ENCODE measurements at regions not wholly inside any gene's neighbourhood (a gene's known extent, or its start where the extent isn't known, plus 50 kb on each side); places are given as distances from the start of the nearest gene placed in this dataset.
"Not testable (repeated sequence)": the region's sequence is repeated elsewhere in the genome, so short reads cannot be mapped to it uniquely, and the experiment has no call there.

DNA sequence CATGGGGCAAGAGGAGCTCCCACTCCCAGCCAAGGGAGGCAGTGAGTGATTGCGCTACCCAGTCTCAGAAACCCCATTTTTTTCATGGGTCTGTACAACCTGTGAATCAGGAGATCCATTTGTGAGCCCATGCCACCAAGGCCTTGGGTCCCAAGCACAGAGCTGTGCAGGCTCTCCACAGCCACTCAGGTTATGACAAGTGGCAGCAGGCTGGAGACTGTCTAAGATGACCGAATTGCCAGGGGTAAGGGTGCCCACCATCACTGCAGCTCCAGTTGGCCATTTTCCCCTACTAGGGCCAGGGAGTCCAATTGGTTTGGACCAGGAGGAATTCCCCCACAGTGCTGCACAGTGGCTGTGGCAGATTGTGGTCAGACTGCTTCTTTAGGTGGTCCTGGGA is 407.5 kb upstream of the KLHL4 start:
- DNase-seq: no peak

DNA sequence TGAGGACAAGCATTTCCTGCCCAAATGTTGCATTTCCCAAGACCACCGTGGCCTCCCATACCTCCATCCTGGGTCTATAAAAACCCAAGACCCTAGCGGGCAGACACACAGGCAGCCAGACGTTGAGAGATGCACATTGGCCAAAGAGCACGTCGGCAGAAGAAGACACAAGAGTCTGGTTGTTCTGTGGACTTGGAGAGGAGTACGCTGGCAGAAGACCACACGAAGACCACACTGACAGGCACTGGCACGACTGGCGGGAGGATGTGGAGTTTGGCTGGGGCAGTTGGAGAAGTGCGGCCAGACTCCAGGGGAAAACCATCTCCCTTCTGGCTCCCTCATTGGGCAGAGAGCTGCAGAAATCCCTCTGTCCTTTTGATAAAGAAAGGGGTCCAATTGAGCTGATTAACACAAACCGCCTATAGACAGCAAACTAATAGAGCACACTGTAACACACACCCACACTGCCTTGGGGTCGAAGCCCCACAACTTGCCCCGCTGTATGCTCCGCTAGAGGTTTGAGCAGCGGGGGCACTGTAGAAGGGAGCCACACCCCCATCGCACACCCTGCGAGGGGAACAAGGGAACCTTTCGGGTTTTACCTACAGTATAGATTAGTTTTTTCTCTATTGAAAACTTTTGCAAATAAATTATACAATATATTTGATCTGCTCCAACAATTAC is 376.7 kb upstream of the KLHL4 start:
- DNase-seq: no peak

DNA sequence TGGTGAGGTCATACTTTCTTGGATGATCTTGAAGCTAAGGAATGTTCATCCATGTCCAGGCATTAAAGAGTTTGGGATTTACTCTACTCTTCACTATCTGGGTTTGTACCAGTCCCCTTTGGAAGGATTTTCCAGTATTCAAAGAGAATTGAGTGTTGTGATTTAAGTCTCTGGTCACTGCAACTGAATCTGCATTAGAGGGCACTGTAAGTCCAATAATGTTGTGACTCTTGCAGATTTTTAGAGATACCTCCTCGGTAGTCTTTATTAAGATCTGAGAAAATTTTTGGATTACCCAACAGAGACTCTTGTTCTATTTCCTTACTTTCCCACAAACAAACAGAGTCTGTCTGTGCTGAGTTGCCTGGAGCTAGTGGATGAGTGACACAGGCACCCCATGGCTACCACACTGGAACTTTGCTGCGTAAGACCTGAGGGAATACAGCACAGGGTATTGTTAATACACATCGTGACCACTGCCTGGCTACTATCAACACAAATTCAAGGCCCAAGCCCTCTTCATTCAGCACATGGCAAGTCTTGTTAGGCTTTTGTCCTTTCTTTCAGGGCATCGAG is 357.1 kb upstream of the KLHL4 start:
- DNase-seq: no peak

DNA sequence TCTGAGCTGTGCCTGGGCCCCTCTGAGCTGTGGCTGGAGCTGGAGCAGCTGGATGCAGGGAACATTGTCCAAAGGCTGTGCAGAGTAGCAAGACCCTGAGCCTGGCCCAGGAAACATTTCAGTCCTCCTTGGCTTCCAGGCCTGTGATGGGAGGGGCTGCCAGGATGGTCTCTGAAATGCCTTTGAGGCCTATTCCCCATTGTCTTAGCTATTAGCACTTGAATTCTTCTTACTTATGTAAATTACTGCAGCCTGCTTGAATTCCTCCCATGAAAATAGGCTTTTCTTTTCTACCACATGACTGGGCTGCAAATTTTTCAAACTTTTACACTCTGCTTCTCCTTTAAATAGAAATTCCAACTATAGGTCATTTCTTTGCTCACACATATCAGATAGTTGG is 349.8 kb upstream of the KLHL4 start:
- DNase-seq: no peak

DNA sequence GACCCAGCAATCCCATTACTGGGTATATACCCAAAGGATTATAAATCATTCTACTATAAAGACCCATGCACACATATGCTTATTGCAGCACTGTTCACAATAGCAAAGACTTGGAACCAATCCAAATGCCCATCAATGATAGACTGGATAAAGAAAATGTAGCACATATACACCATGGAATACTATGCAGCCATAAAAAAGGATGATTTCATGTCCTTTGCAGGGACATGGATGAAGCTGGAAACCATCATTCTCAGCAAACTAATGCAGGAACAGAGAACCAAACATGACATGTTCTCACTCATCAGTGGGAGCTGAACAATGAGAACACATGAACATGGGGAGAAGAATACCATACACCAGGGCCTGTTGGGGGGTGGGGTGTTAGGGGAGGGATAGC is 339.6 kb upstream of the KLHL4 start:
- not testable (repeated sequence) for DNase-seq
